OCI-LY1 (cell line): ENCODE measurements at regions not wholly inside any gene's neighbourhood (a gene's known extent, or its start where the extent isn't known, plus 50 kb on each side); places are given as distances from the start of the nearest gene placed in this dataset.

Experiments used
- H2AFZ ChIP-seq: fragments of 200-600 bp; sonication (generic), shearing (Covaris generic); 2 replicates; pipeline ENCODE4 v1.6.0; 2014; ENCODE audit warnings: antibody characterized with exemption, mild to moderate bottlenecking, low read length
- H3F3A ChIP-seq: fragments of 200-600 bp; sonication (generic), shearing (Covaris generic); 2 replicates; pipeline ENCODE4 v1.6.0; 2014; ENCODE audit warnings: mild to moderate bottlenecking, antibody characterized with exemption, low read length, moderate library complexity; ENCODE audit not compliant: insufficient read depth
- H3K27ac ChIP-seq: fragments of 200-600 bp; sonication (generic); 2 replicates; pipeline ENCODE4 v1.5.1; 2014; ENCODE audit warnings: low read length, mixed run types, mild to moderate bottlenecking, low read depth; ENCODE audit not compliant: poor library complexity, severe bottlenecking
- H3K27me3 ChIP-seq: fragments of 200-600 bp; sonication (generic); 2 replicates; pipeline ENCODE4 v1.6.0; 2014; ENCODE audit warnings: antibody characterized with exemption, mild to moderate bottlenecking, low read length, moderate library complexity; ENCODE audit not compliant: insufficient read depth
- H3K36me3 ChIP-seq: fragments of 200-600 bp; sonication (generic); 2 replicates; pipeline ENCODE4 v1.6.1; 2014; ENCODE audit warnings: mild to moderate bottlenecking, antibody characterized with exemption, low read length, moderate library complexity, mixed read lengths; ENCODE audit not compliant: insufficient read depth
- H3K4me1 ChIP-seq: fragments of 200-600 bp; sonication (generic); 2 replicates; pipeline ENCODE4 v1.5.1; 2014; ENCODE audit warnings: mild to moderate bottlenecking, low read length, moderate library complexity; ENCODE audit not compliant: insufficient read depth, severe bottlenecking
- H3K4me2 ChIP-seq: fragments of 200-600 bp; sonication (generic), shearing (Covaris generic); 2 replicates; pipeline ENCODE4 v1.6.1; 2014; ENCODE audit warnings: low read length
- H3K4me3 ChIP-seq: fragments of 200-600 bp; sonication (generic); 2 replicates; pipeline ENCODE4 v1.5.1; 2014; ENCODE audit warnings: low read length, low read depth, mild to moderate bottlenecking, mixed read lengths; ENCODE audit not compliant: poor library complexity, severe bottlenecking
- H3K79me2 ChIP-seq: fragments of 200-600 bp; shearing (Covaris generic); 2 replicates; pipeline ENCODE4 v1.6.1; 2016; ENCODE audit warnings: mixed run types, low read length, mixed read lengths; ENCODE audit not compliant: insufficient read depth
- H3K9ac ChIP-seq: fragments of 200-600 bp; sonication (generic), shearing (Covaris generic); 2 replicates; pipeline ENCODE4 v1.6.1; 2014; ENCODE audit warnings: mild to moderate bottlenecking, low read length, mixed read lengths
- H3K9me2 ChIP-seq: fragments of 200-600 bp; sonication (generic), shearing (Covaris generic); 2 replicates; pipeline ENCODE4 v1.6.1; 2014; ENCODE audit warnings: low read depth, mild to moderate bottlenecking, low read length, mixed read lengths
- H3K9me3 ChIP-seq: fragments of 200-600 bp; shearing (Covaris generic); 2 replicates; pipeline ENCODE4 v1.6.1; 2014; ENCODE audit warnings: low read length, mixed read lengths
- H4K20me1 ChIP-seq: fragments of 200-600 bp; sonication (generic), shearing (Covaris generic); 2 replicates; pipeline ENCODE4 v1.6.0; 2016; ENCODE audit warnings: mild to moderate bottlenecking, low read length; ENCODE audit not compliant: insufficient read depth
- CTCF ChIP-seq: fragments of 200-600 bp; sonication (generic), shearing (Covaris generic); IDR thresholded peaks from 2 replicates; pipeline ENCODE4 v1.5.1; 2017; ENCODE audit warnings: mild to moderate bottlenecking, antibody characterized with exemption, low read length, moderate library complexity, mixed read lengths
- EZH2 ChIP-seq: fragments of 200-600 bp; sonication (generic), shearing (Covaris generic); IDR thresholded peaks from 2 replicates; pipeline ENCODE4 v1.8.0; 2017; ENCODE audit warnings: borderline replicate concordance, mixed run types, mild to moderate bottlenecking, antibody characterized with exemption, low read length, moderate library complexity, mixed read lengths

DNA sequence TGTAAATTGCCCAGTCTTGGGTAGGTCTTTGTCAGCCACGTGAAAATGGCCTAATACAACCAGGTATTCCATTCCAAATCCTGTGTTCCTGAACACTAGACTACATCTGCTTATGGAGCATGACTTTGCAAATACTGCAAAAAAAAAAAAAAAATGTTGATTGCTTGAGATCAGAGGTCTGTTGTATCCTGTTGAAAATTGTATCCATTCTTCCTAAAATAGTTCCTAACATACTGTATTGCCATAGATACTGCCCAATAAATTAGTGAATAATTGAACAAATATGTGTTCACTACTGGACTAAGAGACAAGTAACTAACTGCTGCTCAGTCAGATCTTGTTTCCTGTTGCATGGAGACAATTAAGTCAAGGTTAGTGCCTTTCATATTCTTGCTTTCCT, 164.3 kb upstream of the PABPC4L start:
- no peaks in the 10 kb centered on the region for H3K27me3 ChIP-seq
- no peaks in the 10 kb centered on the region for H3K79me2 ChIP-seq
- H3K4me3 ChIP-seq = no peak overlapping the region
- no peaks in the 10 kb centered on the region for H3K9me2 ChIP-seq
- H3K4me2 ChIP-seq = no peak overlapping the region
- no peak overlapping the region for H3K9ac ChIP-seq
- no peaks in the 10 kb centered on the region for H3K4me1 ChIP-seq
- no peak overlapping the region for H2AFZ ChIP-seq
- H3K9me3 ChIP-seq = no peaks in the 10 kb centered on the region
- no peaks in the 10 kb centered on the region for H4K20me1 ChIP-seq
- TF ChIP-seq CTCF (no peak), EZH2 (no peak)
- H3K36me3 ChIP-seq = no peaks in the 10 kb centered on the region
- H3K27ac ChIP-seq = no peak overlapping the region
- no peaks in the 10 kb centered on the region for H3F3A ChIP-seq

- Histone ChIP-seq H3K9me3 (no peaks in the 10 kb centered on the region), H3K27me3 (no peaks in the 10 kb centered on the region), H3K4me3 (no peak overlapping the region), H3K79me2 (no peaks in the 10 kb centered on the region), H3K36me3 (no peaks in the 10 kb centered on the region), H3K4me1 (no peaks in the 10 kb centered on the region), H3K4me2 (no peak overlapping the region), H3K9ac (no peak overlapping the region), H3K27ac (no peak overlapping the region), H4K20me1 (no peaks in the 10 kb centered on the region), H3F3A (no peaks in the 10 kb centered on the region), H3K9me2 (no peaks in the 10 kb centered on the region), H2AFZ (no peak overlapping the region)
- TF ChIP-seq EZH2 (no peak), CTCF (no peak)
These were observed 163.3 kb upstream of the PABPC4L start for GRCh38 chr4:134364928-134365327.

DNA sequence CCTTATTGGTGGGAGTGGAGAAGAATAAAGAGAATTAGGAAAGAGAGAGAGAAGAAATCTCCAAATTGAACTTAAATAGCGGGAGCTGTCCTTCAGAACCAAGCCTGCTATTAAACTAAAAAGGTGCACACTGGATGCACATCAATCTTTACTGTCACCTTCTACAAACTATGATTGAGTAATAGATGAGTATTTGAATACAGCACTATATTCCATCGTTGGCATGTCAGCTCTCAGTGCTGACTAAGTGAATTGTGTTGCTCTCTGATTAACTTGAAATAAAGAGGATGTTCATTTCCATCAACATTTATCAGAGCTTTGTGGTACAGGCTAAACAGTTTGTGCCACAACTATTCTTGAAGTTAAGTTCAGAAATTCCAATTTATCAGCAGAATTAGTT, 143.7 kb upstream of the PABPC4L start:
- H2AFZ ChIP-seq = no peak overlapping the region
- TF ChIP-seq CTCF = no peak
- TF ChIP-seq EZH2 = no peak
- no peaks in the 10 kb centered on the region for H3K4me1 ChIP-seq
- no peak overlapping the region for H3K4me3 ChIP-seq
- H3F3A ChIP-seq = no peaks in the 10 kb centered on the region
- H3K9me2 ChIP-seq = no peaks in the 10 kb centered on the region
- no peak overlapping the region for H3K27ac ChIP-seq
- H3K27me3 ChIP-seq = no peaks in the 10 kb centered on the region
- H3K9ac ChIP-seq = no peak overlapping the region
- H3K9me3 ChIP-seq = no peaks in the 10 kb centered on the region
- no peaks in the 10 kb centered on the region for H3K79me2 ChIP-seq
- H3K4me2 ChIP-seq = no peak overlapping the region
- H3K36me3 ChIP-seq = no peaks in the 10 kb centered on the region
- H4K20me1 ChIP-seq = no peaks in the 10 kb centered on the region
